ENCODE measurements at regions not wholly inside any gene's neighbourhood (a gene's known extent, or its start where the extent isn't known, plus 50 kb on each side); places are given as distances from the start of the nearest gene placed in this dataset.

DNA sequence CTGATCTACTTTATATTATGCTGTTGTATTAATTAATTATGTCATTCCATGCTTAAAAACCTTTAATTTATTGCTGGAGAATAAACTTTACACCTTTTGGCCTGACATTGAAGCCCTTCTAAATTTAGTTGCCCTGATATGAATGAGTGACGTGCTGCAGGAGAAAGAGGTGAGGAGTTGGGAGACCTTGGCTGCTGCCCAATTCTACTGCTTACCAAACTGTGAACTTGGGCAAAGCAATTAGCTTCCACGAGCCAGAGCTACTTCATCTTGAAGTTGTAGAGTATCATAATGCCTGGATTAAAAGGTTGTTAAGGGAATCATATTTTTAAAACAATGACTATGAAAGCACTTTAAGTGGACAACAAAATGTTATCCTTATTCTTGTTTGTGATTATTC lies 126.8 kb upstream of the DEPDC1 start:
- TF ChIP-seq, protein P1, sequence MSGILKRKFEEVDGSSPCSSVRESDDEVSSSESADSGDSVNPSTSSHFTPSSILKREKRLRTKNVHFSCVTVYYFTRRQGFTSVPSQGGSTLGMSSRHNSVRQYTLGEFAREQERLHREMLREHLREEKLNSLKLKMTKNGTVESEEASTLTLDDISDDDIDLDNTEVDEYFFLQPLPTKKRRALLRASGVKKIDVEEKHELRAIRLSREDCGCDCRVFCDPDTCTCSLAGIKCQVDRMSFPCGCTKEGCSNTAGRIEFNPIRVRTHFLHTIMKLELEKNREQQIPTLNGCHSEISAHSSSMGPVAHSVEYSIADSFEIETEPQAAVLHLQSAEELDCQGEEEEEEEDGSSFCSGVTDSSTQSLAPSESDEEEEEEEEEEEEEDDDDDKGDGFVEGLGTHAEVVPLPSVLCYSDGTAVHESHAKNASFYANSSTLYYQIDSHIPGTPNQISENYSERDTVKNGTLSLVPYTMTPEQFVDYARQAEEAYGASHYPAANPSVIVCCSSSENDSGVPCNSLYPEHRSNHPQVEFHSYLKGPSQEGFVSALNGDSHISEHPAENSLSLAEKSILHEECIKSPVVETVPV (CRISPR knock-in tag; IDR thresholded peaks at IDR 0.05): no peak
- TF ChIP-seq, protein P2, sequence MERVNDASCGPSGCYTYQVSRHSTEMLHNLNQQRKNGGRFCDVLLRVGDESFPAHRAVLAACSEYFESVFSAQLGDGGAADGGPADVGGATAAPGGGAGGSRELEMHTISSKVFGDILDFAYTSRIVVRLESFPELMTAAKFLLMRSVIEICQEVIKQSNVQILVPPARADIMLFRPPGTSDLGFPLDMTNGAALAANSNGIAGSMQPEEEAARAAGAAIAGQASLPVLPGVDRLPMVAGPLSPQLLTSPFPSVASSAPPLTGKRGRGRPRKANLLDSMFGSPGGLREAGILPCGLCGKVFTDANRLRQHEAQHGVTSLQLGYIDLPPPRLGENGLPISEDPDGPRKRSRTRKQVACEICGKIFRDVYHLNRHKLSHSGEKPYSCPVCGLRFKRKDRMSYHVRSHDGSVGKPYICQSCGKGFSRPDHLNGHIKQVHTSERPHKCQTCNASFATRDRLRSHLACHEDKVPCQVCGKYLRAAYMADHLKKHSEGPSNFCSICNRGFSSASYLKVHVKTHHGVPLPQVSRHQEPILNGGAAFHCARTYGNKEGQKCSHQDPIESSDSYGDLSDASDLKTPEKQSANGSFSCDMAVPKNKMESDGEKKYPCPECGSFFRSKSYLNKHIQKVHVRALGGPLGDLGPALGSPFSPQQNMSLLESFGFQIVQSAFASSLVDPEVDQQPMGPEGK (CRISPR knock-in tag; IDR thresholded peaks at IDR 0.05; ENCODE audit: borderline replicate concordance): no peak
- no peak for TF ChIP-seq ISL1 (CRISPR knock-in tag; IDR thresholded peaks at IDR 0.05)
- no peak for TF ChIP-seq OSR1 (CRISPR knock-in tag; IDR thresholded peaks at IDR 0.05)
- TF ChIP-seq ZNF8 (CRISPR knock-in tag; IDR thresholded peaks at IDR 0.05): no peak
